ENCODE measurements at regions not wholly inside any gene's neighbourhood (a gene's known extent, or its start where the extent isn't known, plus 50 kb on each side); places are given as distances from the start of the nearest gene placed in this dataset.

GRCh38 chr2:216565956-216566355, 67.3 kb upstream of the IGFBP2 start:
- Histone ChIP-seq H3K36me3 (ENCODE audit: control insufficient read depth, insufficient read depth, low read length) (no peaks in the 10 kb centered on the region), H3K27me3 (ENCODE audit: control insufficient read depth, insufficient read depth, low read length) (peaks cover 3% of the 10 kb centered on the region), H3K4me3 (ENCODE audit: low read depth, low read length) (no peak overlapping the region)
- TF ChIP-seq CTCF (IDR thresholded peaks at IDR 0.05; ENCODE audit: insufficient read depth, low read length, poor library complexity, severe bottlenecking) = no peak
- no peak for DNase-seq (ENCODE audit: low read depth)

- no peaks in the 10 kb centered on the region for H3K36me3 ChIP-seq (ENCODE audit: control insufficient read depth, insufficient read depth, low read length)
- peaks cover 3% of the 10 kb centered on the region for H3K27me3 ChIP-seq (ENCODE audit: control insufficient read depth, insufficient read depth, low read length)
- no peak for TF ChIP-seq CTCF (IDR thresholded peaks at IDR 0.05; ENCODE audit: insufficient read depth, low read length, poor library complexity, severe bottlenecking)
- no peak overlapping the region for H3K4me3 ChIP-seq (ENCODE audit: low read depth, low read length)
- DNase-seq (ENCODE audit: low read depth) = no peak
Measured at GRCh38 chr2:216568576-216568975, 64.6 kb upstream of the IGFBP2 start.

GRCh38 chr2:216569765-216570164, 63.5 kb upstream of the IGFBP2 start:
- peaks cover 3% of the 10 kb centered on the region for H3K27me3 ChIP-seq (ENCODE audit: control insufficient read depth, insufficient read depth, low read length)
- DNase-seq (ENCODE audit: low read depth) = no peak
- no peak for TF ChIP-seq CTCF (IDR thresholded peaks at IDR 0.05; ENCODE audit: insufficient read depth, low read length, poor library complexity, severe bottlenecking)
- H3K36me3 ChIP-seq (ENCODE audit: control insufficient read depth, insufficient read depth, low read length) = no peaks in the 10 kb centered on the region
- no peak overlapping the region for H3K4me3 ChIP-seq (ENCODE audit: low read depth, low read length)

- Histone ChIP-seq H3K27me3 (ENCODE audit: control insufficient read depth, insufficient read depth, low read length) (peaks cover 3% of the 10 kb centered on the region), H3K4me3 (ENCODE audit: low read depth, low read length) (no peak overlapping the region), H3K36me3 (ENCODE audit: control insufficient read depth, insufficient read depth, low read length) (no peaks in the 10 kb centered on the region)
- no peak for TF ChIP-seq CTCF (IDR thresholded peaks at IDR 0.05; ENCODE audit: insufficient read depth, low read length, poor library complexity, severe bottlenecking)
- no peak for DNase-seq (ENCODE audit: low read depth)
Measured at GRCh38 chr2:216570357-216570756, 62.9 kb upstream of the IGFBP2 start.

- no peak for TF ChIP-seq CTCF (IDR thresholded peaks at IDR 0.05; ENCODE audit: insufficient read depth, low read length, poor library complexity, severe bottlenecking)
- no peak for DNase-seq (ENCODE audit: low read depth)
- Histone ChIP-seq H3K36me3 (ENCODE audit: control insufficient read depth, insufficient read depth, low read length) (no peaks in the 10 kb centered on the region), H3K27me3 (ENCODE audit: control insufficient read depth, insufficient read depth, low read length) (peaks cover 3% of the 10 kb centered on the region), H3K4me3 (ENCODE audit: low read depth, low read length) (no peak overlapping the region)
Measured at GRCh38 chr2:216571178-216571908, 61.9 kb upstream of the IGFBP2 start.
